ENCODE measurements at regions not wholly inside any gene's neighbourhood (a gene's known extent, or its start where the extent isn't known, plus 50 kb on each side); places are given as distances from the start of the nearest gene placed in this dataset.
"Not testable (repeated sequence)": the region's sequence is repeated elsewhere in the genome, so short reads cannot be mapped to it uniquely, and the experiment has no call there.

DNA sequence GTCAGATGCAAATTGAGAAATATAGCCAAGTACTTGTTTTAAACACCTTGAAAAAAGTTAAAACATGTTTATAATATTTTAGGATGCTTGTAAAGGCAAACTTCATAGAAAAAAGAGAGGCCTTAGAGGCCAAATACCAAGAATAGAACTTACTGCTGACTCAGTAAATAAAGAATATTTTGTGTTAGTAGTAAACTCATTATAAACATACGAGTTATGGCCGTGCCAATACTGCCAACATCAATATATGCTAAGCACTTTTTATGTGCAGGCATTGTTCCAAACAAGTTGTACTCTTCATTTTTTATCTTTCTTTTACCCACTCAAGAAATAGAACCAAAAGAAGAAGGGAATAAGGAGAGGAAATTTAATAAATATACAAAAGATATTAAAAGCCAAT lies 705.9 kb upstream of the NCAM2 start:
- no peak for ATAC-seq
- Histone ChIP-seq H3K9me3 (no peaks in the 10 kb centered on the region), H3K4me3 (no peak overlapping the region), H3K4me1 (no peaks in the 10 kb centered on the region), H3K27ac (no peak overlapping the region), H3K27me3 (no peaks in the 10 kb centered on the region), H3K36me3 (no peaks in the 10 kb centered on the region)
- 50 to 59% methylated on average over 2 of the region's 2 CpGs for WGBS, 2 donors (ENCODE audit: low coverage in 1 of 2)
- no peak for TF ChIP-seq POLR2A (IDR thresholded peaks at IDR 0.05)
- TF ChIP-seq, protein P1, sequence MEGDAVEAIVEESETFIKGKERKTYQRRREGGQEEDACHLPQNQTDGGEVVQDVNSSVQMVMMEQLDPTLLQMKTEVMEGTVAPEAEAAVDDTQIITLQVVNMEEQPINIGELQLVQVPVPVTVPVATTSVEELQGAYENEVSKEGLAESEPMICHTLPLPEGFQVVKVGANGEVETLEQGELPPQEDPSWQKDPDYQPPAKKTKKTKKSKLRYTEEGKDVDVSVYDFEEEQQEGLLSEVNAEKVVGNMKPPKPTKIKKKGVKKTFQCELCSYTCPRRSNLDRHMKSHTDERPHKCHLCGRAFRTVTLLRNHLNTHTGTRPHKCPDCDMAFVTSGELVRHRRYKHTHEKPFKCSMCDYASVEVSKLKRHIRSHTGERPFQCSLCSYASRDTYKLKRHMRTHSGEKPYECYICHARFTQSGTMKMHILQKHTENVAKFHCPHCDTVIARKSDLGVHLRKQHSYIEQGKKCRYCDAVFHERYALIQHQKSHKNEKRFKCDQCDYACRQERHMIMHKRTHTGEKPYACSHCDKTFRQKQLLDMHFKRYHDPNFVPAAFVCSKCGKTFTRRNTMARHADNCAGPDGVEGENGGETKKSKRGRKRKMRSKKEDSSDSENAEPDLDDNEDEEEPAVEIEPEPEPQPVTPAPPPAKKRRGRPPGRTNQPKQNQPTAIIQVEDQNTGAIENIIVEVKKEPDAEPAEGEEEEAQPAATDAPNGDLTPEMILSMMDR (IDR thresholded peaks at IDR 0.05) = no peak

DNA sequence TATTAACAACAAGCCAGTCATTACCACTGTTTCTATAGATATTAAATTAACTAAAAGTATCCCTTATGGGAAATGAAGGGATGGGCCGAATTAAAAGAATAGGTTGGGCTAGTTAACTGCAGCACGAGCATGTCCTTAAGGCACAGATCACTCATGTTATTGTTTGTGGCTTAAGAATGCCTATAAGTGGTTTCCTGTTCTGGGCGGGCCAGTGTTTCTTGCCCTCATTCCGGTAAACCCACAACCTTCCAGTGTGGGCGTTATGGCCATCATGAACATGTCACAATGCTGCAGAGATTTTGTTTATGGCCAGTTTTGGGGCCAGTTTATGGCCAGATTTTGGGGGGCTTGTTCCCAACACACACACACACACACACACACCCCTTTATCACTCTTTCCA lies 705.4 kb upstream of the NCAM2 start:
- H3K27ac ChIP-seq, H3K9me3 ChIP-seq, H3K27me3 ChIP-seq, H3K36me3 ChIP-seq, H3K4me1 ChIP-seq, ATAC-seq, H3K4me3 ChIP-seq: not testable (repeated sequence)
- WGBS, 2 donors (ENCODE audit: low coverage in 1 of 2) = 69 to 86% methylated on average over 3 to 5 of the region's 5 CpGs

DNA sequence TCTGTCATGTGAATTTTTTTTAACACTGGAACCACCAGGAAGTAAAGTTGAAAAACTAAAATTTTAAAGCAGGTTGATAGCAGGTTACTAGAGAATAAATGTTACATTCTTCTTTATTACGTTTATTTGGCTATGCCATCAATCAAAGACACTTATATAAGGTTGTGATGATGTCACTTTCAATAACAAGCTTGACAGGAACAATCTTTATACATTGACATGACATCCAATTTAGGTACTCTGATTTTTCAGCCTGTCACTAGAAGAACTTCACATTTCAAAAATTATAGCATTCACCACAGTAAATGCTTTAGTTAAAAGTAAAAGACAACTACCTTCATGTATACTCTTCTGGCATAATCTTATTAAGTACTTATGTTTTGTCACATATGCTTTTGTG lies 696.8 kb upstream of the NCAM2 start:
- TF ChIP-seq, protein P1 (IDR thresholded peaks at IDR 0.05) = no peak
- no peak for TF ChIP-seq POLR2A (IDR thresholded peaks at IDR 0.05)
- TF ChIP-seq EP300 (IDR thresholded peaks at IDR 0.05) = no peak
- Histone ChIP-seq H3K36me3 (no peaks in the 10 kb centered on the region), H3K27ac (no peak overlapping the region), H3K4me3 (no peak overlapping the region), H3K27me3 (no peaks in the 10 kb centered on the region), H3K9me3 (no peaks in the 10 kb centered on the region), H3K4me1 (no peaks in the 10 kb centered on the region)
- ATAC-seq = no peak
- WGBS, 2 donors (ENCODE audit: low coverage in 1 of 2) = 46 to 62% methylated on average over 1 of the region's 1 CpG

DNA sequence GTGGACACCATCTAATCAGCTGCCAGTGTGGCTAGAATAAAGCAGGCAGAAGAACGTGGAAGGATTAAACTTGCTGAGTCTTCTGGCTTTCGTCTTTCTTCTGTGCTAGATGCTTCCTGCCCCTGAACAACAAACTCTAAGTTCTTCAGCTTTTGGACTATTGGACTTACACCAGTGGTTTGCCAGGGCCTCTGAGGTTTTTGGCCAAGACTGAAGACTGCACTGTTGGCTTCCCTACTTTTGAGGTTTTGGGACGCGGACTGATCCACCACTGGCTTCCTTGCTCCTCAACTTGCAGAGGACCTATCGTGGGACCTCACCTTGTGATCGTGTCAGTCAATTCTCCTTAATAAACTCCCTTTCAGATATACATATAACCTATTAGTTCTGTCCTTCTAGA lies 696.1 kb upstream of the NCAM2 start:
- no peak for ATAC-seq
- Histone ChIP-seq H3K36me3 (no peaks in the 10 kb centered on the region), H3K27ac (no peak overlapping the region), H3K4me3 (no peak overlapping the region), H3K27me3 (no peaks in the 10 kb centered on the region), H3K9me3 (no peaks in the 10 kb centered on the region), H3K4me1 (no peaks in the 10 kb centered on the region)
- whole genome bisulfite sequencing, 2 donors (ENCODE audit: low coverage in 1 of 2) = 56 to 65% methylated on average over 2 to 4 of the region's 6 CpGs
- no peak for TF ChIP-seq POLR2AphosphoS5 (IDR thresholded peaks at IDR 0.05)
- no peak for TF ChIP-seq POLR2A (IDR thresholded peaks at IDR 0.05)
- no peak for TF ChIP-seq EP300 (IDR thresholded peaks at IDR 0.05)
- TF ChIP-seq, protein P1 (IDR thresholded peaks at IDR 0.05) = no peak

DNA sequence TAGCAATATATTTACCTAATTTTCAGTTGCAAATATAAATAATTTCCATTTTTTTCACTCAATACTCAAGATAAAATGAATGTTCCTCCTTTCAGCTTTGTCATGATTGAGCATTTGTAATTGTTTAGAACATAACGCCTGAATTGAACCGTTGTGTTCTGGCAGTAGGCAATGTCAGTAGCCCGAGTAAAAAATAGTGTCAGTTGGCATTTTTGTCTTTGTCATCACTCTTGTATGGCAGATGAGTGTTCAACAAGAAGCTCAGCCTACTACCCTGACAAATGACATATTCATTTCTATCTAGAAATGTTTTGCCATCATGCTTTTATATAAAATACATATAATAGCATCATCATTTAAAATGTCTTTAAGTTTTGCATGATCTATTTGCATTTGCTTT lies 691.4 kb upstream of the NCAM2 start:
- 64 to 73% methylated on average over 3 of the region's 3 CpGs for WGBS, 2 donors (ENCODE audit: low coverage in 1 of 2)
- Histone ChIP-seq H3K9me3 (no peaks in the 10 kb centered on the region), H3K4me1 (no peaks in the 10 kb centered on the region), H3K36me3 (no peaks in the 10 kb centered on the region), H3K4me3 (no peak overlapping the region), H3K27me3 (no peaks in the 10 kb centered on the region), H3K27ac (no peak overlapping the region)
- no peak for TF ChIP-seq POLR2A (IDR thresholded peaks at IDR 0.05)
- TF ChIP-seq EP300 (IDR thresholded peaks at IDR 0.05) = no peak
- TF ChIP-seq, protein P1 (IDR thresholded peaks at IDR 0.05) = no peak
- no peak for TF ChIP-seq POLR2AphosphoS5 (IDR thresholded peaks at IDR 0.05)
- ATAC-seq = no peak

Measured in gastroesophageal sphincter (tissue), 4 donors.